SU-DHL-6 (cell line): ENCODE measurements at regions not wholly inside any gene's neighbourhood (a gene's known extent, or its start where the extent isn't known, plus 50 kb on each side); places are given as distances from the start of the nearest gene placed in this dataset.

Experiments used
- H2AFZ ChIP-seq: fragments of 200-600 bp; sonication (generic); 2 replicates; pipeline ENCODE4 v1.6.1; 2014; ENCODE audit warnings: low read depth, mild to moderate bottlenecking, moderate library complexity, mixed read lengths, antibody characterized with exemption, low read length; ENCODE audit not compliant: severe bottlenecking
- H3F3A ChIP-seq: fragments of 200-600 bp; shearing (Covaris generic); 2 replicates; pipeline ENCODE4 v1.6.0; 2016; ENCODE audit warnings: antibody characterized with exemption, mild to moderate bottlenecking; ENCODE audit not compliant: insufficient read depth
- H3K27ac ChIP-seq: fragments of 200-600 bp; sonication (generic); 2 replicates; pipeline ENCODE4 v1.5.1; 2016; ENCODE audit warnings: low read depth, mild to moderate bottlenecking, low read length, moderate library complexity, mixed read lengths
- H3K27me3 ChIP-seq: fragments of 200-600 bp; sonication (generic), shearing (Covaris generic); 2 replicates; pipeline ENCODE4 v1.6.0; 2014; ENCODE audit warnings: mild to moderate bottlenecking, low read length
- H3K36me3 ChIP-seq: fragments of 200-600 bp; sonication (generic); 2 replicates; pipeline ENCODE4 v1.6.1; 2014; ENCODE audit warnings: mild to moderate bottlenecking, low read length, mixed read lengths
- H3K4me2 ChIP-seq: fragments of 300-600, 200-600 bp; shearing (Covaris generic), sonication (generic); 2 replicates; pipeline ENCODE4 v1.6.0; 2014; ENCODE audit warnings: low read length, low read depth, mild to moderate bottlenecking; ENCODE audit not compliant: poor library complexity, severe bottlenecking
- H3K4me3 ChIP-seq: fragments of 200-600 bp; sonication (generic); 2 replicates; pipeline ENCODE4 v1.5.1; 2014; ENCODE audit warnings: antibody characterized with exemption, low read length, mild to moderate bottlenecking, mixed read lengths; ENCODE audit not compliant: insufficient read depth, poor library complexity, severe bottlenecking
- H3K79me2 ChIP-seq: fragments of 200-600 bp; sonication (generic); 2 replicates; pipeline ENCODE4 v1.6.1; 2014; ENCODE audit warnings: mild to moderate bottlenecking, low read length, moderate library complexity; ENCODE audit not compliant: insufficient read depth
- H3K9ac ChIP-seq: fragments of 200-600 bp; sonication (generic); 2 replicates; pipeline ENCODE4 v1.7.0; 2014; ENCODE audit warnings: mild to moderate bottlenecking, low read length
- H3K9me2 ChIP-seq: fragments of 200-600 bp; sonication (generic); replicated peaks from 2 replicates; pipeline ENCODE4 v1.6.1; 2014; ENCODE audit warnings: low read length; ENCODE audit not compliant: insufficient read depth
- H3K9me3 ChIP-seq: fragments of 200-600 bp; sonication (generic); 2 replicates; pipeline ENCODE4 v1.6.1; 2014; ENCODE audit warnings: low read length, mixed read lengths; ENCODE audit not compliant: insufficient read depth
- H4K20me1 ChIP-seq: fragments of 200-600 bp; sonication (generic); 2 replicates; pipeline ENCODE4 v1.6.1; 2014; ENCODE audit warnings: low read depth, mild to moderate bottlenecking, antibody characterized with exemption, low read length, moderate library complexity, mixed read lengths
- CTCF ChIP-seq: fragments of 200-600 bp; sonication (generic); IDR thresholded peaks from one replicate; pipeline ENCODE4 v1.5.1; 2017; ENCODE audit warnings: antibody characterized with exemption, mild to moderate bottlenecking, low read length, moderate library complexity; ENCODE audit not compliant: insufficient read depth, poor library complexity, severe bottlenecking
- EZH2phosphoT487 ChIP-seq: fragments of 200-600 bp; sonication (generic), shearing (Covaris generic); conservative IDR thresholded peaks from 2 replicates; pipeline ENCODE4 v1.6.1; 2018; ENCODE audit warnings: mild to moderate bottlenecking, antibody characterized with exemption, low read length, moderate library complexity, mixed read lengths

- Histone ChIP-seq H4K20me1 (no peaks in the 10 kb centered on the region), H3K4me2 (no peak overlapping the region), H3K36me3 (0 out of 2 replicates have a peak, but pooled peaks cover 5% of the 10 kb centered on the region), H3K27me3 (no peaks in the 10 kb centered on the region), H3K9me3 (peaks cover 4% of the 10 kb centered on the region; the same call in 1 of the 2 replicates), H2AFZ (no peak overlapping the region), H3F3A (peaks cover 14% of the 10 kb centered on the region), H3K27ac (no peak overlapping the region), H3K79me2 (no peaks in the 10 kb centered on the region), H3K4me3 (no peak overlapping the region), H3K9ac (no peak overlapping the region), H3K9me2 (no peaks in the 10 kb centered on the region)
- TF ChIP-seq CTCF, result no peak
- TF ChIP-seq EZH2phosphoT487, result no peak
Measured at GRCh38 chr4:163582703-163583102, 88.2 kb downstream of the TMA16 start.

- no peak overlapping the region for H3K4me3 ChIP-seq
- H3K79me2 ChIP-seq, result no peaks in the 10 kb centered on the region
- peaks cover 50% of the 10 kb centered on the region for H3F3A ChIP-seq
- H4K20me1 ChIP-seq, result no peaks in the 10 kb centered on the region
- no peaks in the 10 kb centered on the region for H3K27me3 ChIP-seq
- H3K4me2 ChIP-seq, result peak overlapping the region; percentile 68
- H3K36me3 ChIP-seq, result 0 out of 2 replicates have a peak, but pooled peaks cover 5% of the 10 kb centered on the region
- 0 out of 2 replicates have a peak overlapping the region, but pooled peaks have one; percentile 11 for H3K9ac ChIP-seq
- no peaks in the 10 kb centered on the region for H3K9me2 ChIP-seq
- H3K9me3 ChIP-seq, result peaks cover 4% of the 10 kb centered on the region; the same call in 1 of the 2 replicates
- H3K27ac ChIP-seq, result peak overlapping the region; percentile 85
- peak overlapping the region; percentile 78 for H2AFZ ChIP-seq
- TF ChIP-seq EZH2phosphoT487 (no peak), CTCF (peak; percentile 59)
Measured at GRCh38 chr4:163587867-163588266, 93.4 kb downstream of the TMA16 start.

- Histone ChIP-seq H3K9ac (peak overlapping the region; percentile 11; the same call in 1 of the 2 replicates), H3K27ac (peak overlapping the region; percentile 85), H3F3A (peaks cover 50% of the 10 kb centered on the region), H3K4me2 (peak overlapping the region; percentile 68), H3K79me2 (no peaks in the 10 kb centered on the region), H3K36me3 (0 out of 2 replicates have a peak, but pooled peaks cover 5% of the 10 kb centered on the region), H3K9me3 (peaks cover 4% of the 10 kb centered on the region; the same call in 1 of the 2 replicates), H3K9me2 (no peaks in the 10 kb centered on the region), H3K4me3 (no peak overlapping the region), H3K27me3 (no peaks in the 10 kb centered on the region), H2AFZ (peak overlapping the region; percentile 78), H4K20me1 (no peaks in the 10 kb centered on the region)
- TF ChIP-seq EZH2phosphoT487 (no peak), CTCF (no peak)
Measured at GRCh38 chr4:163588532-163588931, 94.0 kb downstream of the TMA16 start.
